Myocyte (in vitro differentiated cells): ENCODE measurements at regions not wholly inside any gene's neighbourhood (a gene's known extent, or its start where the extent isn't known, plus 50 kb on each side); places are given as distances from the start of the nearest gene placed in this dataset.

ENCODE experiments used
- DNase-seq: peaks from one replicate; pipeline ENCODE4 v3.0.0-alpha.2; 2012; ENCODE audit warnings: low read depth

DNA sequence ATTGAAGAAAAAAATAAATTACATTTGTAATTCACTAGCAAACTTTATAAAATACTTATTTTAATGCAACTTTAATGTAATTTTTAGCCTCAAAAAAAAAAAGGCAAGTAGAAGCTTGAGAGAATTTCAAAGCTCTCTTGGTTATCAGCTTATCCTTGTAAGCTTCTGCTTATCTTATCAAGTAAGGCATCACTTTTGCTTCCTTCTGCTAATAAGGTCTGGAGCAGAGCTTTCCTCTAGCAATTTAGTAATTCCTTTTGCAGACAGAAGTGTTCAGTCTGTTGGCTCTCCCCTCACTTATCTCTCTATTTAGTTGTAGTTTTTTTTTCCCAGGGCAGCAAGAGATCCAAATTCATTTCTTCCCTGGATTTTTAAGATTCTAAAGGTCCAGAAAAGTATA lies 525.0 kb downstream of the ISL1 start:
- DNase-seq = no peak

DNA sequence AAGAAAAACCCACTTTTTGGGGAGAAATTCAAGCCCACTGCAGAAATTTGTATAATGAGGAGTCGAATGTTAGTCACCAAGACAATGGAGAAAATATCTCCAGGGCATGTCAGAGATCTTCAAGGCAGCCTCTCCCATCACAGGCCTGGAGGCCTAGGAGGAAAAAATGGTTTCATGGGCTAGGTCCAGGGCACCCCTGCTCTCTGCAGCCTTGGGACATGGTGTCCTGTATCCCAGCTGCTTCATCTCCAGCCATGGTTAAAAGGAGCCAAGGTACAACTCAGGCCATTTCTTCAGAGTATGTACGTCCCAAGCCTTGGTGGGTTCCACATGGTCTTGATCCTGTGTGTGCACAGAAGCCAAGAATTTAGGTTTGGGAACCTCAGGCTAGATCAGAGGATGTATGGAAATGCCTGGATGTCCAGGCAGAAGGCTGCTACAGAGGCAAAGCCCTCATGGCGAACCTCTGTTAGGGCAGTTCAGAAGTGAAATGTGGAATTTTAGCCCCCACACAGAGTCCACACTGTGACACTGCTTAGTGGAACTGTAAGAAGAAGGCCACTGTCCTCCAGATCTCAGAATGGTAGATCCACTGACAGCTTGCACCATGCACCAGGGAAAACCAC lies 561.4 kb downstream of the ISL1 start:
- DNase-seq = no peak

DNA sequence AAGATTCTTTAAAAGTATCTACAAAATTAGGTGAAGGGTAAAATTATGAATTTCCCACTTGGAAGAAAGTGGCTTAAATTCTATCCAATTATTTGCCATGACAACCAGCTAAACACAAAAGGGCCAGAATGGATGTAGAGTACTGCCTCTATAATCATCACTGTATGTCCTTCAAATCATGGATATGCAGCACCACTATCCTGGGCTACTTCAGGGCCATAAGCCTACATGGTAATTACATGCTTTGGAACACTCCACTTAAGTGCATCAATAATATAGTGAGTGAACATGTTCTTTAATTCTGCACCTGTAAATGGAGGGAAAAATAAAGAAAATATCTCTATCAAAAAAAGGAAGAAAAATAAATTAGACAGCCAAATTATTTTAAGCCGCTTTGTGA lies 575.2 kb downstream of the ISL1 start:
- no peak for DNase-seq

DNA sequence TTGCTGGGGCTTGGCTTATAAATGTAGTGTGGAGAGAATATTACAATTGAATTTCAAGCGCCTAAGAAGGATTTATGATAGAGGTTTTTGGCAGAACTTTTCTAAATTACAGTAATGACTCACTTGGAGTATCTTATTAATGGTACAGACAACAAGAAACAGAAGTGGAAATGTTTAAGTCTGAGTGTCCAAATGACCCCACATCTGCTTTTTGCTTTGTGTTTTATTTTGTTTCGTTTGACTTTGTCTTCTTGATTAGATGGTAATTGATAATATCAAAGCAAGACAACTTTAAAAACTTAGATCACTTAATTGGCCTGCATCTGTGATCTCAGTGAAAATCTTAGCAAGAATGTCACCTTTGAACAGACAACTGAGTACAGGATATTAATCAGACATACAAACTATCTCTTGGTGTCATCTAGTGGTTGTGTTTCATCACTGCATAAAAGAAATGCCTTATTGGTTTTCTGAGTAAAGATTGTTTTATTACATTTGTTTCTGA lies 577.4 kb downstream of the ISL1 start:
- no peak for DNase-seq

DNA sequence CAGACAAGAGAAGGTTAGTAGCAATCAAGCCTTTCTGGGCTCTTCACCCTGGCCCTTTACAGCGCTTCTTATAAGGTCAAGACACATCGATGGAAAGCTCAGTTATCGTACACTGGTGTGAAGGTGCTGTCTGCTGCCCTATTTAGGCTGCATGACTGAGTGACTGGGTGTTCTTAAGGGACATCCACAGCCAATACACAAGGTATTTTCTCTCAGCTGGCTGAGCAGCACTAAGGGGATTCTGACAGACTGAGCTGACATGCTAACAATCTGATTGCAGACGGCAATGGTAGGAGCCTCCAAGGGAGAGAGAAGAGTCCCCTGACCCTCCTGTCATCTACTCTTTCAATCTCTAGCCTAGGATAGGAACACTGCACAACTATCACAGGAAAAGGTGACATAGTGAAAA lies 577.9 kb downstream of the ISL1 start:
- no peak for DNase-seq

DNA sequence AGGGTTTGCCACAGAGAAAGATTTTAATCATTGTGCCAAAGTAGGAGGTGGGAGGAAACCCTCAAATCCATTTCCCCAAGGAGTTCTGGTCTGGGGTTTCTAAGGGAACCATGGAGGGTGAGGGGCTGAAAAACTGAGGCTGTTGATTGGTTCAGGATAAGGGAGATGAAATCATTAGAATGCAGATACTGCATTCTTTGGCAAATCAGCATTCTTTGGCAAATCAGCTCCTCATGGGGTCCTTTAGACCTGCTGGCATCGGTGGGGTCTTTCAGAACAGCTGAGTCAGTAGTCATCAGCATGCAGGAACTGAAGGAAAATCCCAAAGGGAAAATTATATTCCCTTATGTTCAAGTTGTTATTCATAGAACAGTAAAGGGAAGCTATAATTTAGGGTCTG lies 585.5 kb downstream of the ISL1 start:
- no peak for DNase-seq

DNA sequence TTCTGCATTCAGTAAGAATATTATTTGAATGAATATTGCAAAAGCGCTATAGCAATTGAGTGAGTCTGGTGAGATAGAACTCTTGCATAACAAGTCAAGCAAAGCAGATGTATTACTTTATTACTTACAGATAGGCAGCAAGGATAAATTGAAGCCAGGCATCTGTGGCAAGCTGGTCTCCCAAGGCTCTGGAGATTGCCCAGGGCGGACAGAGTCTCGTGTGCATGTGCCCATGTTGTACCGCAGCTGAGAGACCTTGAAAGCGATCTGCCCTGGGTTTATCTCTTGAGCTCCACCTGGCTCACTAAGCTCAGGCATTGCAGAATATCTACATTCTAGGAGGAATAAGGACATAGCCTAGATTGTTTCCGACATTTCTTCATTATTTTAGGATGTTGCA lies 591.6 kb downstream of the ISL1 start:
- no peak for DNase-seq

DNA sequence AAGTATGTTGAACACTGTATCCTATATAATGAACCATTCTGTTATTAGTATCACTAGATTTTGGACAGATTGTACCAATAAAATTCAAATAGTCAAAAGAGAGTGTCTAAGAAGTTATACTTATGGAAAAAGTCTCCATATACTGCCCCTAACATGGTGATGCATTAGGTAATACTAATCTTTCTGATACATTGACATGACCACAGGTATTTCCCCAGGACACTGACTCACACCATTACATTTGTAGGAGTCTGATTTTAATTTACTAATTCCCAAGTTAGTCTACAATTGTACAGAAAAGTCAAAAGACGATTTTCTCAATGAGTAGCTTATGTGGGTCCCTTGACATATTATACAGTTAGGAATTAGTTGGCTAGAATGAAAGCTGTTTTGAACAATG lies 593.8 kb downstream of the ISL1 start:
- DNase-seq = no peak

DNA sequence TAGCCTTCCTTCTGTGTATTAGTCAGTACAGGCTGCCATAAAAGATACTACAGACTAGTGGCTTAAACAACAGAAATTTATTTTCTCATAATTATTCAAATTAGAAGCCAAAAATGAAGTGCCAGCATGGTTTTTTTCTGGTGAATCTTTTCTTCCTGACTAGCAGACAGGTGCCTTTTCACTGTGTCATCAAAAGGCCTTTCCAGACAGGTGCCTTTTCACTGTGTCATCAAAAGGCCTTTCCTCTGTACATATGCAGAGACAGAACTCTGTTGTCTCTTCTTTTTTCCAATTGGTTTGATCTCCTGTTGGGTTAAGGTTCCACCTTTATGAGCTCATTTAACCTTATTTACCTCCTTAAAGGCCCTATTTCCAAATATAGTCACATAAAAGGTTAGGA lies 599.9 kb downstream of the ISL1 start:
- no peak for DNase-seq

DNA sequence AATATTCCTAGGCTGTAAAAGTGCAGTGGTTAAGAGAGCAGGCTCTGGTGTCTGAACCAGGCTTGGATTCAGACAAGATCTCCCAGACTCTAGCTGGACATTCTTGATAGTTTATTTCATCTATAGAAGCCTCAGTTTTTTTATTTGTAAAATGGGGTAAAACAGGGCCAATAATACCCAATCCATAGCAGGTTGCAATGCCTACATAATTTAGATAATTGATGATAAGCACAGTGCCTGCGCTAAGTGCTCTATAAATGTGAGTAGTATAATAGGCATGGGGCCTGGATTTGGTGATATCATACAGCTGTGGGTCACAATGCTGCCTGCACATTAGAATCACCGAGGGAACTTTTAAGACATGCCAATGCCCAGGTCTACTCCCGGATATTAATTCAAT lies 603.5 kb downstream of the ISL1 start:
- DNase-seq = no peak

DNA sequence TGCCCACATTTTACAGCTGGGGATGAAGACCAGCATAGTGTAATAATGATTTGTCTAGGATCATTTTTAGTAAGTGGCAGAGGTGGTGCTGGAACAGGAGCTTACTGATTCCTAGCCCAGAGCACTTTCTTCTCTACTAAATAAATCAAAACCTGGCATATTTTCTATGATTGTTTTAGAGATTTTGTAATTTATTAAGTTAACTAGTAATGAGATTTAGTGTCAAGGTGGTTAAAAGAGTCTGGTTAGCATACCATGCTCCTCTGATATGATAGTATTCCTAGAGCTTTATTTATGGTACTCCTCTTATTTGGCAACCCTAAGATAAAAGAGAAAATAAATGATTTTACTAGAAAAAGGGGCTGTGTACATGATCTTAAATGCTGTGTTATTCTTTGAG lies 604.0 kb downstream of the ISL1 start:
- no peak for DNase-seq

DNA sequence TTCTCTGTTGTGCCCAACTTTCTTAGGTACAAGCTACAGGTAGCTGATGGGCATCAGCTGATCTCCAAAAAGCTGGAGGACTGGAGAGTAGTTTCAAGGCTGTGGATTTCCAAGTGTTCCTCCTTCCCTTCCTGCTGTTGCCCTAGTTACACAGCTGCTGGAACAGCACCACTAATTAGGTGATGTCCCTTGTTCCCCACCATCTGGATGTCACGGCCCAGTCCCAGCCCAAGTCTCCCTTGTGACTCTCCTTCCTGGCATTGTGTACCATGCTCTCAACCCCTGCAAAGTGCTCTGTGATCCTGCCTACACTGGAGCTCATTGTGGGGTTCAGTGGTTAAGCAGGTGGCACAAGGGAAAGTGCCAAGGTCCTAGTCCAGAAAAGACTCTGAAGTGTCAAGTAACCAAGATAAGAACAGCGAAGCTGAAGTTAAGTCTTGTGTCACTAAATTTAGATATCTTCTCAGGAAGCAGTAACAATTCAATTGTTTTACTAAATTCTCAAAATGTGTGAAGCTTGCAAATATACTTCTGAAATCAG lies 604.5 kb downstream of the ISL1 start:
- DNase-seq = no peak

DNA sequence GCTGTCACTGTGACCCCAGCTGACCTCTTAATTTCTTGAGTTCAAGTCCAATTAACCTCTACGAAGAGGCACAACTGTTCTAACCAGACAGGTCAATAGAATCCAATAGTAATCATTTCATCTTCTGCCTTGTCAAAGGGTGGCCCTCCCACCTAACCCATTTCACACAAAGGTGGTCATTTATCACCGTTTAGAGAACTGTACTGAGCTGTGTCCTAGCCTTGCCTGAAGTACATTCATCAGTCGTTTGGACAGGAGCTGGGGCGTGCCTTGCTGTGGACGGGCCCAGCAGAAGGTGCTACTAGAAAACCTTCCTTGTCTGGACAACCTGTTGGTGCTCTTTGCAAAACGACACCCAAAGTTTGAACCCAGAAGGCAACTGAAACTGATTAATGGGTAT lies 605.4 kb downstream of the ISL1 start:
- DNase-seq = no peak

DNA sequence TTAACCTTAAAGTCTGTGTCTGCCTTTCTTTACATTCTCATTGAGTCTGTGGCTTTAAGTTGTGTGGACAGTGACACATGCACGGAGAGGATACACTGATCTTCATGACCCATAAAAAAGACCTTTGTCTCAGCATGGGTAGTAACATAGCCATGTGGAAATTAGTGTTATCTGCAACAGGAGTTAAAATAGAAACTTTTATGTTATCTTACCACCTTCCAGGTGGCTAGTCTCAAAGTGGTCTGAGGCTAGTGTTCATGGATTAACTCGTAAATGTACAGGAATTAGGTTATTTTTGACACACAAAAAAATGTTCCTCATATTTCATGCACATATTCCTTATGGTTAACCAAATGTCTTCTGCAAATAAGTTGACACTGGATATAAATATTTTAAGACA lies 607.0 kb downstream of the ISL1 start:
- no peak for DNase-seq

DNA sequence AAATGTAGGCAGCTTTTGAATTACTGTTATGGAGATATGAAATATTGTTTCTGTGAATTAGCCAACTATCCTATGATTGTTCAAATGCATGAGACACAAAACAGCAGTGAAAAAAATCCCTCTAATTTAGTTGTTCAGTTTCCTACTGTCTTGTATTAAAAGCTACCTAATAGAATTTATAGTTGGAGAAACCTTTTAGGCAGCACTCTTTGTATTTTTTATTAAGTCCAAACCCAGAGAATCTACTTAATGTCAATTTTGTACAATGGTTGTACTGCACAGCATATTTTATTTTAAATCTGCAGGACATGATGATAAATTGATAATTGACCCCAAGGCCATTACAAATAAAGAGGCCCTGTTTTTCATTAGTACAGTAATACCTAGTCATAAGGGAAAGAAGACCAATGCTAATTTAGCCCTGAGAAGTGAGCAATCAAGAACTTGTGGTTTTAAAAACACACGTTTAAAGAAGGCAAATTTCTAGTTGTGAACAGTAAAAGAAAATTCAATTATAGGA lies 607.5 kb downstream of the ISL1 start:
- no peak for DNase-seq

DNA sequence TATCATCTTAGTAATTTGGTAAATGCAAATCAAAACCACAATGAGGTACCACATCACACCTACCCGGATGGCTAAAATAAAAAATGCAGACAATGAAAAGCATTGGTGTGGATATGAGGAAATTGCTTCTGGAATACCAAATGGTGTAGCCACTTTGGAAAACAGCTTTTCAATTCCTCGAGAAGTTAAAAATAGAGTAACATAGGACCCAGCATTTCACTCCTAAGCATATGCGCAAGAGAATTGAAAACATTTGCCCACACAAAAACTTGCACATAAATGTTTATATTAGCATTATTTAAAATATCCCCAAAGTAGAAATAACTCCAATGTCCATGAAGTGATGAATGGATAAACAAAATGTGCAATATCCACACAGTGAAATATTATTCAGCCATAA lies 608.7 kb downstream of the ISL1 start:
- no peak for DNase-seq

DNA sequence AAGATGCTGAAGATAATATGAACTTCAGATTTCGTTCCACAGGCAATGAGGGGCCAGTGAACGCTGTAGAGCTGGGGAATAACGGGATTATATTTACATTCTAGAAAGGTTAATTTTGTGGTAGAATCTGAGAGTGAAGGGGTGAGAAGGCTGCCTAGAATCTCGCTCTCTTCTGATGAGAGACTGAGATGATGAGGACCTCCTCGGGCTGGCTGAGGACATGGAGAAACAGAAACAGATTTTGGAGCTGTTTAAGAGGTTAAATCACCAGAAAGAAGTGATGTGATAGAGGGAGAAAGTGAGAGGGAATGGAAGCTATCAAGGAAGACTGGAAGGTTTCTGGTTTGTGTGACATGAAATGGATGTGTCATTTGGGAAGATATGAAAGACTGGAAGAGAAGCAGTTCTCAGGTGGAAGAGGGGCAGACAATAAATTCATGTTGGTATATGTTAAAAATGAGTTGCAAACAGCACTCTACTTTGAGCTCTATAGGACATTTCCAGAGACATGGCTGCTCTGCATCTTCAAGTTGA lies 612.6 kb downstream of the ISL1 start:
- no peak for DNase-seq

DNA sequence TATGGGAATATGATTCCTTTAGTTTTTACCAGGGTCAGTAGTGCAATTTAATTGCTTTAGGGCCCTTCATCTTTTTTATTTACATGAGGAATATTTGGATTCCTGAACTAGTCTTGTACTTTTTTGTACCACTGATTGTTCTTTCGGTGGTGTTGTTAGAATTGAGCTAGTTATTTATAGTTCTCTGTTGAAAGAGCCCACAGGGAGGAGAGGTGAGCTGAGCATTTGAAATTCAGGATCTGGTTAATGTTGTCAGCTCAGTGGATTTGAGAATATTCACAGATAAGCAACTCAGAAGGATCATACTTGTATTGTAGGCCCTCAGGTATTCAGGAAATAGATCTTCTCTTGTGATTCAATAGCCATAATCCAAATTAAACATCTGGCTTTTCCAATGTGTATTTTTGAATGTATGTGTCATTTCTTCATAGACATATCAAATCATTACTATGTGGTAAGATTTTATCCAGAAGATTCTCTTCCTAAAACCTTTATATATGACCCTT lies 613.2 kb downstream of the ISL1 start:
- DNase-seq = no peak

DNA sequence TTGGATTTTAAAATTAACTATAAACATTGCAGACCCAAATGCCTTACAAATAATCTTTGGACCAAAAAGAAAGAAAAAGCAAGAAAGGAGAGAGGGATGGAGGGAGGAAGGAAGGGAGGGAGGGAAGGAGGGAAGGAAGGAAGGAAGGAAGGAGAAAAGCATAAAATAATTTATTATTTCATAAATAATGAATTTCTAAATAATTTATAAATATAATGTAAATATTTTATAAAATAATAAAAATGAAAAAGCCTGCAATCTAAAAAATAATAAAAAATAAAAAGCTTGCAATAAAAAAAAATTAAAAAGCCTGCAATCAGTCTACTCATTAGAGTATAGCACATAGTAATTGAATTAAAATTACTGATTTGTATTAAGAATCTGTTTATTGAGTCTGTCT lies 614.3 kb downstream of the ISL1 start:
- no peak for DNase-seq

DNA sequence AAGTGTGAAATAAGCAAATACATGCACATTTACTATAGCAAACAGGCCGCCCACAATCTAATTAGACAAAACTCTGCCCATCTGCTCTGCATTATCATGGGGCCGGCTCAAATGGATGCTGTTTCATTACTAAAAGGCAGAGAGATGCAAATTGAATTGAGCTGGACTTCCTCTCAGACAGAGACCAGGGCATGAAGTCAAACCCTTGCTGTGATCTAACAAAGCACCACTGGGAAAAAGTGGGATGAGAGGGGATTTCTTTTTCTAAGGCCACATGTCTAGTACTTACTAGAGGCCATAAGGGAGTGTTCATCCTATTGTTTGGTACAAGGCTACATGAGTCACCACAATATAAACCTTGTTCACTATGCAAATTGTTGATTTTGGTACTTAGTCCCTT lies 614.7 kb downstream of the ISL1 start:
- DNase-seq = no peak

DNA sequence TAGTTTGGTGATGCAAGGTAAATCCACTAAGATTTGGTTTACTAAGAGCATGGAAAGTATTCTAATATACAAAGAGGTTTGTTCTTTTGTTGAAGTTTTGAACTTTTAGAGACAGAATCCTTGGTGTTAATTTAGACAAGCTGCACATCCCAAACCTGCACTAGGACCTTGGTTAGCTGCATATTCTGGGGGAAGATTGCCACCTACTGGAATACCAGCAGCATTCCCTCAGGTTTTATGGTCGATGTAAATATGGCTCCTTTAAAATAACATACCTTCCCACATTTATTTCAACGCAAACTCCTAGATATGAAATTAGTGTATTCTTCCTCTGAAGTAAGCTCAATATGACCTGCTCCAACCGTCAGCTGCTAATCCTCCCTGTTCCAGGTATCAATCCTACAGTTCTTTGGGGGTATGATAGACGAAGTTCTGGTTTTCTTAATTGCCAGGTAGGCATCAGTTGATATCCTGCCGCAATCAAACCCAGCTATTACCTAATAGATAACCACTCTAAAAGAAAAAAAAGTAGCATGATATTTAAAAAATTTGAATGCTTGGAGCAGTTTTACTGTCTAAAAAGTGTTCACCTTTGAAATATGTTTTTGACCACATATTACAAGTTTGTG lies 624.1 kb downstream of the ISL1 start:
- no peak for DNase-seq

DNA sequence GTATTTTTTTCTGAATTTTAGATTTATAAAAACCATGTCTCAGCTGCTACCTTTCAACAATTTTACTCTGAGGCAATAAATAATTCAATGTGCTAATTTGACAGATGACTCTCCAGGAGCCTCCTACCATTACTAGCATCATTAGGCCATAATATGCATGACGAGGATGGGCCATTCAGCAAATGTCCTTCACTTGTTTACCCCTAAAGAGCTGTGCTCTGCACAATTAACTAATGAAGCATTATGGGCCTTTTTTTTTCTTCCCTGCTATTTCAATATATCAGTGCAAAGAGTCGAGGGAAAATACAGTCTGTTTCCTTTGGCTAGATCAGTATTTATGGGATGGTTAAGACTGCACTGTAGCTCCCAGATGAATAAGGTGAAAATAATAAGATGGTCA lies 627.2 kb downstream of the ISL1 start:
- no peak for DNase-seq
